Keratinocyte (primary cell): ENCODE measurements at regions not wholly inside any gene's neighbourhood (a gene's known extent, or its start where the extent isn't known, plus 50 kb on each side); places are given as distances from the start of the nearest gene placed in this dataset.

Experiments
- EZH2 ChIP-seq: IDR thresholded peaks from one replicate; pipeline ENCODE4 v1.6.1; 2012; ENCODE audit warnings: inconsistent platforms, mild to moderate bottlenecking, low read length, moderate library complexity
- TF ChIP-seq, protein P1 (sequence below), 3 experiments: IDR thresholded peaks in 1 of 3; conservative IDR thresholded peaks in 1 of 3; optimal IDR thresholded peaks in 1 of 3; 2 replicates in 2 of 3; 3 replicates in 1 of 3; pipeline versions ENCODE3 to v1.5.1; 2011; ENCODE audit warnings: low read length in 3 of 3, mild to moderate bottlenecking in 3 of 3, moderate library complexity in 2 of 3, control low read depth in 1 of 3, inconsistent platforms in 1 of 3; ENCODE audit not compliant: insufficient read depth in 2 of 3; ENCODE audit errors: extremely low read depth in 1 of 3

DNA sequence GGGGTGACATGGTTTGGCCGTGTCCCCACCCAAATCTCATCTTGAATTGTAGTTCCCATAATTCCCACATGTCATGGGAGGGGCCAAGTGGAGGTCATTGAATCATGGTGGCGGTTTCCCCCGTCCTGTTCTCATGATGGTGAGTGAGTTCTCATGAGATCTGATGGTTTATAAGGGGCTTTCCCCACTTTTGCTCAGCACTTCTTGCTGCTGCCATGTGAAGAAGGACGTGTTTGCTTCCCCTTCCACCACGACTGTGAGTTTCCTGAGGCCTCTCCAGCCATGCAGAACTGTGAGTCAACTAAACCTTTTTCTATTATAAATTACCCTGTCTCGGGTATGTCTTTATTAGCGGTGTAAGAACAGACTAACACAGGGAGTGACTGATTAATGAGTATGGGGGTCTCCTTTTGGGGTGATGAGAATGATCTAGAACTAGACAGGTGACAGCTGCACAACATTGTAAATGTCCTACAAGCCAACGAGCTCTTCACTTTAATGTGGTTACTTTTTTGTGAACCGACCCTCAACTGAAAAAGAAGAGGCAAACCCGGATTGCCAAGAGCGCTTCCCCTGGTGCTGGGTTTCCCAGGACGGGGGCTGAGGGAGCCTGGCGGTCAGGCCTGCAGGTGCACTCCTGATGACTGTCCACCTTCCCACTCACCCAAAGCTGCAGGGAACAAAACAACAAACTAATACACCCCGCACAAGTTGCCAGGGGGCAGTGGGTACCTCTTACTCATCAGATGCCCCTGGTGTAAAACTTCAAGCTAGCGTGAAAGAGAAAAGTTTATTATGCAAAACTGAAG, 90.1 kb downstream of the NCOR2 start:
- TF ChIP-seq, protein P1, sequence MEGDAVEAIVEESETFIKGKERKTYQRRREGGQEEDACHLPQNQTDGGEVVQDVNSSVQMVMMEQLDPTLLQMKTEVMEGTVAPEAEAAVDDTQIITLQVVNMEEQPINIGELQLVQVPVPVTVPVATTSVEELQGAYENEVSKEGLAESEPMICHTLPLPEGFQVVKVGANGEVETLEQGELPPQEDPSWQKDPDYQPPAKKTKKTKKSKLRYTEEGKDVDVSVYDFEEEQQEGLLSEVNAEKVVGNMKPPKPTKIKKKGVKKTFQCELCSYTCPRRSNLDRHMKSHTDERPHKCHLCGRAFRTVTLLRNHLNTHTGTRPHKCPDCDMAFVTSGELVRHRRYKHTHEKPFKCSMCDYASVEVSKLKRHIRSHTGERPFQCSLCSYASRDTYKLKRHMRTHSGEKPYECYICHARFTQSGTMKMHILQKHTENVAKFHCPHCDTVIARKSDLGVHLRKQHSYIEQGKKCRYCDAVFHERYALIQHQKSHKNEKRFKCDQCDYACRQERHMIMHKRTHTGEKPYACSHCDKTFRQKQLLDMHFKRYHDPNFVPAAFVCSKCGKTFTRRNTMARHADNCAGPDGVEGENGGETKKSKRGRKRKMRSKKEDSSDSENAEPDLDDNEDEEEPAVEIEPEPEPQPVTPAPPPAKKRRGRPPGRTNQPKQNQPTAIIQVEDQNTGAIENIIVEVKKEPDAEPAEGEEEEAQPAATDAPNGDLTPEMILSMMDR (optimal IDR thresholded peaks at IDR 0.05 in 1 of 3, IDR thresholded peaks at IDR 0.05 in 1 of 3, conservative IDR thresholded peaks at IDR 0.05 in 1 of 3; ENCODE audit: extremely low read depth in 1 of 3, insufficient read depth in 2 of 3, low read length in 3 of 3): no peak
- no peak for TF ChIP-seq EZH2
